ENCODE measurements at regions not wholly inside any gene's neighbourhood (a gene's known extent, or its start where the extent isn't known, plus 50 kb on each side); places are given as distances from the start of the nearest gene placed in this dataset.

DNA sequence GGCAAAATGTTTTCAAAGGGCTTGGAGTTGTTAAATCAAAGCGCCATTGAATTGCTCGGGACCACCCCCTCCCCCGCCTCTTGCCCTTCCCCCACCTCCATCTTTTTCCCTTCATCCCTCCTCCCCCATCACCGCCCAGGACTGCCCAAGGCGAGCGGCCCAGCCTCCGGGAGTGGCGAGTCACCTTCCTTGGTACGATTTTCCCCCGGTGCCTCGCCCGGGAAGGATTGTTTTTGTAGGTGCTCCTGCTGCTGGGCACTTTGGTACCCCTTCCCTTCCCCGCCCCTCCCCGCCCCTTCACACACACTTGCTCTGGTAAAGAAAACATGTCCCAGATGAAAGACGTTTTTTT, 61.2 kb downstream of the TMEM174 start:
- Mint-ChIP-seq H3K4me1 (ENCODE audit: unreplicated experiment) (peaks cover 10% of the 10 kb centered on the region), H3K27ac (ENCODE audit: unreplicated experiment) (no peak overlapping the region), H3K4me3 (ENCODE audit: unreplicated experiment) (no peak overlapping the region), H3K36me3 (ENCODE audit: low read depth, unreplicated experiment) (no peaks in the 10 kb centered on the region), H3K9me3 (ENCODE audit: unreplicated experiment) (no peaks in the 10 kb centered on the region), H3K27me3 (ENCODE audit: unreplicated experiment) (peaks cover 17% of the 10 kb centered on the region)
- TF ChIP-seq, protein P1, sequence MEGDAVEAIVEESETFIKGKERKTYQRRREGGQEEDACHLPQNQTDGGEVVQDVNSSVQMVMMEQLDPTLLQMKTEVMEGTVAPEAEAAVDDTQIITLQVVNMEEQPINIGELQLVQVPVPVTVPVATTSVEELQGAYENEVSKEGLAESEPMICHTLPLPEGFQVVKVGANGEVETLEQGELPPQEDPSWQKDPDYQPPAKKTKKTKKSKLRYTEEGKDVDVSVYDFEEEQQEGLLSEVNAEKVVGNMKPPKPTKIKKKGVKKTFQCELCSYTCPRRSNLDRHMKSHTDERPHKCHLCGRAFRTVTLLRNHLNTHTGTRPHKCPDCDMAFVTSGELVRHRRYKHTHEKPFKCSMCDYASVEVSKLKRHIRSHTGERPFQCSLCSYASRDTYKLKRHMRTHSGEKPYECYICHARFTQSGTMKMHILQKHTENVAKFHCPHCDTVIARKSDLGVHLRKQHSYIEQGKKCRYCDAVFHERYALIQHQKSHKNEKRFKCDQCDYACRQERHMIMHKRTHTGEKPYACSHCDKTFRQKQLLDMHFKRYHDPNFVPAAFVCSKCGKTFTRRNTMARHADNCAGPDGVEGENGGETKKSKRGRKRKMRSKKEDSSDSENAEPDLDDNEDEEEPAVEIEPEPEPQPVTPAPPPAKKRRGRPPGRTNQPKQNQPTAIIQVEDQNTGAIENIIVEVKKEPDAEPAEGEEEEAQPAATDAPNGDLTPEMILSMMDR (IDR thresholded peaks at IDR 0.05; ENCODE audit: unreplicated experiment): no peak
- no peak for DNase-seq (ENCODE audit: low spot score)

DNA sequence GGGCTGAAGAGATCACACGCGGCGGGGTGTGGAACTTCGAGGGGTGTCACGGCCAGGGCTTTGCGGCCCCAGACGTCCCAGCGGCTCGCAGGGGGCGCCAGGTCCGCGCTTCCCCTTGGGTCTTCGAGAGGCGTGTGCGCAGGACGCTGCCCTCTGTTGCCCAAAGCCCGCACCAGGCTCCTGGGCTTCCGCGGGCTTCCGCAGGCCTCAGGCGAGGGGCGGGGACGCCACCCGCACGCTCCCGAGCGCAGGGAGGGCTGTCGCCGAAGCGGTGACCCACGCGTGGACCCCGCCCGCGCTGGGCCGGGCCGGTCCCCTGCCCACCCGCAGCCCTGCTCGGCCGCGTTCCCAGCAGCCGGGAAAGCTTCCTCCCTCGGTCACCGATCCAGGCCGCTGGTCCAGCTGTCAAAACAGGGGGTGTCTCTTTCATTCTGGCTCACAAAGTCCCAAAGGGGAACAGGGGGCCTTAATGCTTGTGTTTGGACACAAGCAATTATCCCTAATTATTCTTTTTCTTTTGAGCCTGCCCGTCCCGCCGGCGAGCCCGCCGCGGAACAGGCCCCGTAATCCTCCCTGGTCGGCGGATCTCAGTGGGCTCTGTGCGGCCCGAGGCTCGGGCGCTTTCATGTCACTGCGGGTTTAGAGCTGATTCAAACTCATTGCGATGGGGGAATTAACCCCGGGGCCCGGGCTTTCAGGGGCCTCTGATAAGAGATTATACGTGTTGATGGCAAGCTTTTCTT, 60.6 kb downstream of the TMEM174 start:
- TF ChIP-seq, protein P1 (IDR thresholded peaks at IDR 0.05; ENCODE audit: unreplicated experiment): no peak
- Mint-ChIP-seq H3K27ac (ENCODE audit: unreplicated experiment) (no peak overlapping the region), H3K9me3 (ENCODE audit: unreplicated experiment) (no peaks in the 10 kb centered on the region), H3K4me1 (ENCODE audit: unreplicated experiment) (peaks cover 10% of the 10 kb centered on the region), H3K36me3 (ENCODE audit: low read depth, unreplicated experiment) (no peaks in the 10 kb centered on the region), H3K27me3 (ENCODE audit: unreplicated experiment) (peaks cover 17% of the 10 kb centered on the region), H3K4me3 (ENCODE audit: unreplicated experiment) (peak overlapping the region; percentile 31)
- peak; percentile 37 for DNase-seq (ENCODE audit: low spot score)

DNA sequence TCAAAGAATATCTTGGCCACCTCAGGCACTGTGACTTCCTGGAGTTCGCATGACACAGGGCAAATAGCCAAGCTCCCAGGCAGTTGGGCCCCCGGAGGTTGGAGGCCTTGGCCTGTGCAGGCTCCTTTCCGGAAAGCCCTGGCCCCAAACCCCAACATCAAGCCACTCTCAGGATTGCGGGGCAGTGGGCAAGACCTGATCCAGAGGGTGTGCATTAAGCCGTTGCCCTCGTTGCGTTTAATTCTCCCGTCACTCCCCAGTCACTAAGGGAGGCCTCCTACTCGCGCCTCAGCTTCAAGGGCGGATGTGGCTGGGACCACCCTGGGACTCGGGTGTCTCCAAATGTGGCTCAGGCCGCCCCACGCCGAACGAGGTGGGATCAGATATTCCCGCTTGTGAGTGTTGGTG, 60.1 kb downstream of the TMEM174 start:
- H3K27me3 Mint-ChIP-seq (ENCODE audit: unreplicated experiment): peaks cover 17% of the 10 kb centered on the region
- H3K27ac Mint-ChIP-seq (ENCODE audit: unreplicated experiment): no peak overlapping the region
- no peak for DNase-seq (ENCODE audit: low spot score)
- H3K9me3 Mint-ChIP-seq (ENCODE audit: unreplicated experiment): no peaks in the 10 kb centered on the region
- TF ChIP-seq, protein P1 (IDR thresholded peaks at IDR 0.05; ENCODE audit: unreplicated experiment): no peak
- no peak overlapping the region for H3K4me3 Mint-ChIP-seq (ENCODE audit: unreplicated experiment)
- H3K36me3 Mint-ChIP-seq (ENCODE audit: low read depth, unreplicated experiment): no peaks in the 10 kb centered on the region
- H3K4me1 Mint-ChIP-seq (ENCODE audit: unreplicated experiment): peaks cover 10% of the 10 kb centered on the region

GRCh38 chr5:73232266-73233041, 59.5 kb downstream of the TMEM174 start:
- H3K4me1 Mint-ChIP-seq (ENCODE audit: unreplicated experiment): peaks cover 10% of the 10 kb centered on the region
- no peaks in the 10 kb centered on the region for H3K9me3 Mint-ChIP-seq (ENCODE audit: unreplicated experiment)
- no peaks in the 10 kb centered on the region for H3K36me3 Mint-ChIP-seq (ENCODE audit: low read depth, unreplicated experiment)
- no peak overlapping the region for H3K27ac Mint-ChIP-seq (ENCODE audit: unreplicated experiment)
- H3K27me3 Mint-ChIP-seq (ENCODE audit: unreplicated experiment): peaks cover 17% of the 10 kb centered on the region
- no peak overlapping the region for H3K4me3 Mint-ChIP-seq (ENCODE audit: unreplicated experiment)
- DNase-seq (ENCODE audit: low spot score): peak; percentile 18
- TF ChIP-seq, protein P1 (IDR thresholded peaks at IDR 0.05; ENCODE audit: unreplicated experiment): no peak

GRCh38 chr5:73231246-73231778, 58.3 kb downstream of the TMEM174 start:
- TF ChIP-seq, protein P1 (IDR thresholded peaks at IDR 0.05; ENCODE audit: unreplicated experiment): no peak
- no peak for DNase-seq (ENCODE audit: low spot score)
- H3K4me3 Mint-ChIP-seq (ENCODE audit: unreplicated experiment): no peak overlapping the region
- H3K4me1 Mint-ChIP-seq (ENCODE audit: unreplicated experiment): peaks cover 10% of the 10 kb centered on the region
- H3K9me3 Mint-ChIP-seq (ENCODE audit: unreplicated experiment): no peaks in the 10 kb centered on the region
- H3K27ac Mint-ChIP-seq (ENCODE audit: unreplicated experiment): no peak overlapping the region
- peaks cover 19% of the 10 kb centered on the region for H3K27me3 Mint-ChIP-seq (ENCODE audit: unreplicated experiment)
- no peaks in the 10 kb centered on the region for H3K36me3 Mint-ChIP-seq (ENCODE audit: low read depth, unreplicated experiment)

Data from endothelial cell (in vitro differentiated cells).